ENCODE measurements at regions not wholly inside any gene's neighbourhood (a gene's known extent, or its start where the extent isn't known, plus 50 kb on each side); places are given as distances from the start of the nearest gene placed in this dataset.

DNA sequence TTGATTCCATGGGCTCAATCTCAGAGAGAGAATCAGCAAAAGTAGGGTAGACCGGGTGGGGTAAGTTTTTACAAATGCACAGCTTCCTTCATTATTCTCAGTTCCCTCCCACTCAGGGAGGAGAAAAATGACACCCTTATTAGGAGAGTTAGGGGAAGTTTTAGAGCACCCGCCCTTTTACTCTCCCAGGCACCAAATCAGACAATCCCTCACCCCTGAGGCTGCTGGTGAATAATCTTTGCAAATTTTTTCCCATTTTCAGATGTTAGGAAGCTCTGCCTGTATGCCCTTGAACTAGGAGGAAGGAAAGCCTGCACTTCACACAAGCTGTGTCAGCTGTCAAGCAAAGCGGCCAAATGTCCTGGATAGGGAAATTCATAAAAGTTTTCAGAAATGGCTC lies 834.9 kb downstream of the GRID1 start:
- TF ChIP-seq, protein P1, sequence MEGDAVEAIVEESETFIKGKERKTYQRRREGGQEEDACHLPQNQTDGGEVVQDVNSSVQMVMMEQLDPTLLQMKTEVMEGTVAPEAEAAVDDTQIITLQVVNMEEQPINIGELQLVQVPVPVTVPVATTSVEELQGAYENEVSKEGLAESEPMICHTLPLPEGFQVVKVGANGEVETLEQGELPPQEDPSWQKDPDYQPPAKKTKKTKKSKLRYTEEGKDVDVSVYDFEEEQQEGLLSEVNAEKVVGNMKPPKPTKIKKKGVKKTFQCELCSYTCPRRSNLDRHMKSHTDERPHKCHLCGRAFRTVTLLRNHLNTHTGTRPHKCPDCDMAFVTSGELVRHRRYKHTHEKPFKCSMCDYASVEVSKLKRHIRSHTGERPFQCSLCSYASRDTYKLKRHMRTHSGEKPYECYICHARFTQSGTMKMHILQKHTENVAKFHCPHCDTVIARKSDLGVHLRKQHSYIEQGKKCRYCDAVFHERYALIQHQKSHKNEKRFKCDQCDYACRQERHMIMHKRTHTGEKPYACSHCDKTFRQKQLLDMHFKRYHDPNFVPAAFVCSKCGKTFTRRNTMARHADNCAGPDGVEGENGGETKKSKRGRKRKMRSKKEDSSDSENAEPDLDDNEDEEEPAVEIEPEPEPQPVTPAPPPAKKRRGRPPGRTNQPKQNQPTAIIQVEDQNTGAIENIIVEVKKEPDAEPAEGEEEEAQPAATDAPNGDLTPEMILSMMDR (IDR thresholded peaks at IDR 0.05): no peak
- no peak for TF ChIP-seq POLR2A (IDR thresholded peaks at IDR 0.05)

Measured in lower leg skin (tissue), 3 donors.